HG03442 (cell line): ENCODE measurements at regions not wholly inside any gene's neighbourhood (a gene's known extent, or its start where the extent isn't known, plus 50 kb on each side); places are given as distances from the start of the nearest gene placed in this dataset.

Experiments used
- ATAC-seq: cut with Tn5 transposase; IDR thresholded peaks from one replicate; pipeline ENCODE4 v1.9.1; 2021; ENCODE audit warnings: mild to moderate bottlenecking, moderate library complexity; ENCODE audit not compliant: unreplicated experiment

DNA sequence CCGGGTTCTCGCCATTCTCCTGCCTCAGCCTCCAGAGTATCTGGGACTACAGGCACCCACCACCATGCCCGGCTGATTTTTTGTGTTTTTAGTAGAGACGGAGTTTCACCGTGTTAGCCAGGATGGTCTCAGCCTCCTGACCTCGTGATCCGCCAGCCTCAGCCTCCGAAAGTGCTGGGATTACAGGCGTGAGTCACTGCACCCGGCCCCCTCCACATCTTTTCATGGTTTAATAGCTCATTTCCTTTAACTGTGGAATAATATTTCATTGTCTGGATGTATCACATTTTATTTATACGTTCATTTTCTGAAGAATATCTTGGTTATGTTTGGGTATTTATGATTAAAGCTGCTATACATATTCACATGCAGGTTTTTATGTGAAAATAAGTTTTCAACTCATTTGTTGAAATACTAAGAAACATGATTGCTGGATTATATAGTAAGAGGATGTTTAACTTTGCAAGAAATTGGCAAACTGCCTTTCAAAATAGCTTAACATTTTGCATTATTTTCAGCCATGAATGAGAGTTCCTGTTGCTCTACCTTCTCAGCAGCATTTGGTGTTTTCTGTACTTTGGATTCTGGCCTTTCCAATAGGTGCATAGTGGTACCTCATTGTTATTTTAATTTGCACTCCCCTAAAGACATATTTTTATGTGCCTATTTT lies 591.9 kb downstream of the TECRL start:
- no peak for ATAC-seq

DNA sequence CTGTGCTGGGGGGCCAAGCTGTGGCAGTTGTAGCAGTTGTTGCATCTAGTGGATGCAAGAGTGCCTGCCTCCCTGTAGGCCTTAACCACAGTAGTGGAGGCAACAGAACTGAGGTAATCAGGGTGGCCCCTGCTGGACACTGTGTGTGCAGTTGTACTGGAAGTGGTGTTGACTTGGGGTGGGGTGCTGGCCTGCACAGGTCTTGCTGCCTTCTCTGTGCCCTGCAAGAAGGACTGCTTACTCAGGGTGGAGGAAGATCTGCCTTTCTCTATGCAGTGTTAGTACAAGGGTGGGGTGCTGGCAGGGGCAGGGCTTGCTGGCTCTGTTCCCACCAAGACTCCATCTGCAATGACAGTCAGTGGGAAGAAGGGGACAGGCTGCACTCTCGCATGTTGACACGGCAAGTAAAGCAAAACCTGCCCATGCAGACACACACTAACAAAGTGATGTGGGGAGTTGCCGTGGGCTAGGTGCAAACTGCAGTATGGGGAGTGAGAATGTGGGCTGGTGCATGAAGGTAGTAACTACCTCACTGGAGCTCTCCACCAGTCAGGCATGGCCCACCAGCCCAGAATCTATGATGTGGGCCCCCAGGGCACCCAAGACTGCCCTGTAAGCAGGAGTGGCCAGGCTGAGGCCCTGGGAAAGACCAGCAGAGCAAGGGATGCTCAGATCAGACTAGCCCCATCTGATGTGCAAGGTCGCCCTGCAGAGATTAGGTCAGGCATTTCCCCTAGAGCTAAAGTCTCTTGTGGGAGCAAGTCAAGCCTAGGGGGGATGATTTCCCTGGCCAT lies 594.9 kb downstream of the TECRL start:
- ATAC-seq = no peak

DNA sequence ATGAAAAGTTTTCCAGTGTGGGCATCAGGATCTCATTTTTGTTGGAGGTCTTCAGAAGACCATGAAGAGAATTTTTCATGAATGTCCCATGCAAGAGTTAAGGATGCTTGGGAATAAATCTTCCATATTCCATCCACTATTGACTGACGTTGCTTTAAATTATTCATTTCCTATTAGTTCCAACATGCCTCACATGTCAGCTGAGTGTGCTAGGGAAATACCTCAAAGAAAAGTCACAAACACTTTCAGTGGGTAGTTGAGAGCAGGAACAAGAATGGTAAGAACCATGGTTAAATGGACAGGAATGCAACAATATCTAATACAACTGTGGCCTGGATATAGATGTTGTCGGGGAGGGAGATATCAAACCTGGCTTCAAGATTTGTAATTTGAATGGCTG lies 610.1 kb downstream of the TECRL start:
- no peak for ATAC-seq

DNA sequence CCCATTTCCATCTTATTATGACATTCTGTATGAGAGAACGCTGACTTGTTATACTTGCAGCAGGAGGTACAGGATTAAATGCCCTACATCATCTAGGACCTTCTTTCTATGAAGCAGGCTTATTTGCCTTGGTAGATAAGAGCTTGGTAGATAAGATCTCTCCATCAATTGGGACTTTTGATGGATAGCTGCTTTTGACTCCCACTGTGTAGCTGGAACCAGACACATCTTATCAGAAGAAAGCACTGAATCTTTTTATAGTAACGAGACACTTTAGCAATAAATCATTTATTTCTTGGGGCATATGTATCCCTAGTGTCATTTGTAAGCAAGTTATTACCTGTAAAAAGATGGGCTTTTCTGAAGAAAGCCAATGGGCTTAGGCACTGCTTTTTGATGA lies 613.9 kb downstream of the TECRL start:
- no peak for ATAC-seq

DNA sequence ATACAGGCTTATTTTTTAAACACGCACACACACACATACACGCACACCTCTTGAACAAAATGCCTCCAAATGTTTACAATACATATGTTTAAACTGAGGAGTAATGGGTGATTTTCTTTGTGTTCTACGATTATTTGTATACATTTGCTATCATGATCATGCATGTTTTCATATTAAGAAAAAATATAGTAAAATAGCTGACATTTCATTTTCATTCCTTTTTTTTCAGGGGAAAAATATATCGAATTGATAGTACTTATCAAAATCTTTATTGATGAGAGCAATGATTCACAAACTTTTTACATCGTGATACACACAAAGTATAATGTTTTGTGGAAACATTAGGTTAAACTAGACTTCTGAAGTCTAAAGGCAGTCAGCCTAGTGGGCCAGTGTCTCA lies 618.9 kb downstream of the TECRL start:
- no peak for ATAC-seq

DNA sequence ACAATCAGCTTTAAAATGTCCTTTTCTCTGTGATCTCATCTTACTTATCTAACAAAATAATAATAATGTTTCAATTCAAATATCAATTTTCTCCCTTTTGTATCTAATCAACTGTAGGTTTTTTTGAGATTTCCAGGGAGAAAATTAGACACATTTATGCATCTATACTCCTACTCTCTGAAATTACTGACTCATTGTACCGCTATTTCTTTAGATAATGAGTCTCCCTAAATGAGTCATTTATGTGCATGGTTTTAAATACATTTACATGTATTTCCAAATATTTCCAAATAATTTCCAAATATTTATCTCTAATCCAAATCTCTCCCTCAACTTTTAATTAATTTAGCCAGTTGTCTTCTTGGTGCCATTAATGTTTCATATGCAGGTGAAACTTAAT lies 621.0 kb downstream of the TECRL start:
- ATAC-seq = no peak

DNA sequence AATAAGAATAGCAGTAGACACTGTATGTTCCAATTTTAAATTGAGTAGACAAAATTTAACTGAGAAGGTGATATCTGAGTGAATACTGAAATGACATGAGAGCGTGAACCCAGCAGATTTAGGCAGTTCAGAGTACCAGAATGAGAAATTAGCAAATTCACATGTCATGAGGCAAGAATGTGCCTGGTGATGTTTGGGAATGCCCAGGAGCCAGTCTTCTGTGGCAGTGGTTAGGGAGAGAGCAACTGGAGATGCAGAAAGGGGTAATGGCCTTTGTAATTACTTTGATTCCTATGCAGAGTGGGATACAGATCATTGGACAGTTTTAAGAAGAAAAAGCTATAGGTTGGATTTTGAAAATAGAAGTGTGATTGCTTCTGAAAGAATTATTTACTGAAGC lies 621.9 kb downstream of the TECRL start:
- ATAC-seq = no peak

DNA sequence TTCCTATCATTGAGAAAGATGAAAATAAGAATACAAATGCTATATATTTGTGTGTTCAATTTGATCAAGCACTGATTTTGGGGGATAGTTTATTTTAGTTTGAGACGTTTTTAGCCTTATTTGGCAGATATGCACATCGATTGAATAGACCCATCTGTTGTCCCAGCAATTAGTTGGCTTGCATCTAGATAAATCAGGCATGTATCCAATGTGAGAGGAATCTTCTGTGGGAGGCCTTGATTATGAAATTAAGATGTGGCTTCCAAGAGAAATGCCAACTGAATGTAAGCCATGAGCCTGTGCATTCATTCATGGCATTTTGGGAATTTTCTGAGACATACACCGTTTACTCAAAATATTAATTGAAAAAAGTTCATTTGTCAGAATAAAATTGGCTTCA lies 623.1 kb downstream of the TECRL start:
- ATAC-seq = no peak

DNA sequence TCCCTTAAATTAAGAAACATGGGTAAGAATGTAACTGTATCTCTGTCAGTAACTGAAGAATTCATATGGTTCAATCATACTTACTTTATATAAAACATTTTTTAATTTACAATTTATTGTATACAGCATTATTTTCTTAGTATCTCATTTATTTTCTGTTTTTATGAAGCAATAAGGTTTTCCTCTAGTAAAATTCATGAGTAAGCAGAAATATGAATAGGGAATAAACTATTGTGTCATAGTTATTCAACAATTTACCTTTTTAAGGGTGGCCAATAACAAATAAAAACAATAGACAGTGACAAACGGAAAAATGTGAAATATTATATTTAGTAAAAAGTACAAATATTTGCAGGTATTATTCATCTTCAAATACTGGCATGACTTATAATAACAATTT lies 624.4 kb downstream of the TECRL start:
- ATAC-seq = no peak

DNA sequence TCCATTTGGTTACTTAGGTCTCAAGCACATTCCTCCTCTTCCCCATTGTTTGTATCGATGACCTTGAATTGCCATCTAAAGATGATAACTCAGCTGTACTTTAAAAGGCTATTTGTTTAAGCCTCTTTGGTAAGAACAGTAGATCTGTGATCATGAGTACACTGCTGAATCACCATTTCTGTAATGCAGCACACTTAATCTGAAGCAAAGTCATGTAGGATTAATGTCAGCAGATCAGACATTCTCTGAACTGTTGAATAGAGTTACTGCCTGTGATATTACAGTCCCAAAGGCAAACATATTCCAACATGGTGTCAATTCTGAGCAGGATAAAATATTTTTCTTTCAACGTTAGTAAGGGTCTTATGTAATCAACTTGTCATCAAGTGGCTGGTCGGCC lies 631.6 kb downstream of the TECRL start:
- no peak for ATAC-seq

DNA sequence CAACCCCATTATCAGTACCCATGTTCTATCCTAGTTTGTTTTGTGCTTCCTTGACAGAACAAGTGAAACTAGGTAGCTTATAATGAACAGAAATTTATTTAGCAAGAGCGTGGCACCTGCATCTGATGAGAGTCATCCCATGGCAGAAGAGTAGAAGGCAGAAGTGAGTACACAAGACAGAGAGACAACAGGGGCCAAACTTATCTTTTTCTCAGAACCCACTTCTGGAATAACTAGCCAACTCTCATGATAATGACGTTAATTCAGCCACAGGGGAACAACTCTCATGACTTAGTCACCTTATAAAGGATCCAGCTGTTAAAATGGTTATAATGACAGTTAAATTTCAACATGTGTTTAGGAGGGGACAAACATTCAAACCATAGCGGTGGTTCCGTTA lies 644.9 kb downstream of the TECRL start:
- ATAC-seq = no peak

DNA sequence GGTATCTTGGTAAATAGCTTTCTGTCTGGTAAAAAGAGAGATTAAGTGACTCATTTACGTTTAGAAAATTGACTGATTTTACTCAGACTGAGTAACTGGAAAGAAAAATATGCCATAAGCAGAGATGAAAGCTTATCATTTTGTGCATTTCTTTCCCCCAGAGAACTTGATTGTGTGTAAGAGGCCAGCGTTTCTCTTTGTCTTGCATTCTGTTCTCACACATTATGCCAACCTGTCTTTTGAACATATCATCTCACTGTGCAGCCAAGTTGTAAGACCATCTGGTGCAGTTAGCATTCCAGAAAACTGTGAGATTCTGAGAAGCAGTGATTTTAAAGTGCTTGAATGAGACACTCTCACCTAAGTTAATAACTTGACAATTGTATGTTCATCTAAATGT lies 651.3 kb downstream of the TECRL start:
- no peak for ATAC-seq

DNA sequence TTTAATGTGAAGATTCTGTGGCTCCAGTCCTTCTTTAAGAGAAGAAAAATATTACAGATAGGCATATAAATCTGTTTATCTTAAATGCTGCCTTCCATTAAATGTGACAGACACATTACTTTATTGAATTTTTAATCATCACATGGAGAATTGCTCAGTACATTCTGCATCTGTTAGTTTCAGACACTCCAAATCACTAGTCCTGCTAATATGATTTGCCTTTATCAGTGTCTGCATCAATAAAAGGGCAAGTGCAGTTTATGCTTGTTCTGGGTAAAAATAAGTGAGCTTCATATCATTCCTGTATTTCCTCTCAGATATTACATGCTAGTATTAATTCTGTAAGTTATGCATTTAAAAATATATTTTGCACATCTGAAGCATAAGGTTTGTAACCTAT lies 666.4 kb downstream of the TECRL start:
- no peak for ATAC-seq

DNA sequence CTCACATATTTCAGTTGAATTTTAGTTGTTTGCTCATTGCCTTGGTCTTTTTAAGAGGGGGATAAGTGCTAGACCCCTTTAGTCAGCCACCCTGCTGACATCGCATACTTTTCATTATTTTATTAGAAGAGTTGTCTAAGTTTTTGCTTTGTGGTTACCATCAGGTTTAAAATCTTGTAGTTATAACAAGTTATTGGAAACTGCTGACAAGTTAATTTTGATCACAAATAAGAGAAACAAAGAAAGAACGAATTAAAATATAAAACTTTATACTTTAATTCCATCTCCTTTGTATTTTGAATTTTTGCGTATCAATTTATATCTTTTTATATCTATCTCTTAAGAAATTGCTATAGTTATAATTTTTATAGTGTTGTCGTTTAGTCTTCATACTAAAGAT lies 679.7 kb downstream of the TECRL start:
- no peak for ATAC-seq

DNA sequence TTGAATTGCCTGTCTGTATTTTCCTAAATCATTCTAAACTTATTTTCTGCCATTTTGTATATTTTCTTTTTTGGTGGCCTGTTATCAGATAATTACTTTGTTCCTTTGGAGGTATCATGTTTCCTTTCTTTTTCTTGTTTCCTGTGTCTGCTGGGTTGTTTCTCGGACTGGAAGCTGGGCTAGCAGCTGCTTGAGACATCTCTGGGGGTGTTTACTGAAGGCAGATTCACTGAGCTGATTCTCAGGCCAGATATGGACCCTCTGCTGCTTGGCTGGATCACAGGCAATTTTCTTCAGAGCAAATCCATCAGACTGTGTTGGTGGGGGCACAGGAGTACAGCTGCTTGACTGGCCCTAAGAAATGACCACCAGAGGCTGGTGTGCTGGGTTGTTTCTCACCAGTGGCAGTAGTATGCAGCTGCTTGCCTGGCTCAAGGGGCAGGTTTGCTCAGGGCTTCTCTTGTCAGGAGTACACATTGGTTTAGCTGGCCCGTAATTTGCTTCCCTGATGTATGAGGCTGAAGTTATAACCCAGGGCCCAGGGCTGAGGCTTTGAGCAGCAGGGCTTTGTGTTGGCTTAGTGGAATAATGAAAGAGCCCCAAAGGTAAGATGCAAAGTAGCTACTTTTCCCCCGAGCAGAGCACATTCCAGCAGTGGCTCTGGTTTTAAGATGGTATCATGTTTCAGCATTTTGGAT lies 680.6 kb downstream of the TECRL start:
- no peak for ATAC-seq

DNA sequence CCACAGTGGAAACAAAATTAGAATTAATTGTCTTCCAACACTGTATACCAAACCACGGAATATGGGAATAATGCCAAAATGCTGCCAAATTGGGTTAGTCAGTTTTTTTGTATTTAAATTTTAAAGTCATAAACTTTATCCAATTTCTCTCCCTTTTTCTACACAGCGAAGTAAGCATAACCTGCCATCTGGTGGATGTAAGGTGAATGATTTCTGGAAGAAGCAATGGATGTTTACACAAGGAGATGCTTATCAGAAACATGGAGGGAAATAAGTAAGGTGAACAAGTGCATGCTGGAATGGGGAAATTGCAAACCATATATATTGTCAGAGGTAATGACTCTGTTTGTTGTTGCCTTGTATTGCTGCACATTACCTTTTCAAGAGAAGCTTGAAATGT lies 691.9 kb downstream of the TECRL start:
- ATAC-seq = no peak

DNA sequence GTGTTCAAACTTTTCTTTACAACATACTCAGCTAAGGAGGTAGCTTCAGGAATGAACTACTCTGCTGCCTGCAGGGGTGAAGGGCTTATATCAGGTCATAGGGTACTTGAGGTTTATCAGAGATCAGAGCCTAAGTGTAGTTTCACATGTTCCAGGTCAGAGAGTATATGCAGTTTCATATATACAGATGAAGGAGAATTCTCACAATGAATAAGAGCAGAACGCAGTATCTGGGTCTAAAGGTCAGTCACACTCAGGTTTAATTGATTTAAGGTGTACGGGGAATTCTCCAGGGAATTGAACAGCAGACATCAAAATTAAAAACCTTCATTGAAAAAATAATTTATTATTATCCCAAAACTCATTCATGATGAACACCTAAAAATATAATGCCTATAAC lies 700.6 kb downstream of the TECRL start:
- ATAC-seq = no peak

DNA sequence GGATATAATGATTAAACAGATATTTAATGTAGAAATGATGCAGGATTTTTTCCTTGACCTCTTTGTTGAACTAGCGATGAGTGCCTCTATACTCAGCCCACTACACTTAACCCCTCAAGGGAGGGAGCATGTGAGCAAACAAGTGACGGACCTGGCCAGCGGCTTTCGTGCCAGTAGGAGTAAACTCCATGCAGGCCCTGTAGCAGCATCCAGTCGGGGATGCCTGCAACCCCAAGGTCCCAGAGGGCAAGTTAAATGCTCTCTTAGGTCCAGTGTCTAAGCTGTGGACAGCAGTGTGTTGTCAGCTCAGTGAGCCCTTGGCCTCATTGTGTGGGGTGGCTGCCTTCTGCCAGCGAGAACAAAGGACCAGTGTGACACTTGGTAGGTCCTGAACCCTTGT lies 708.7 kb downstream of the TECRL start:
- ATAC-seq = no peak

DNA sequence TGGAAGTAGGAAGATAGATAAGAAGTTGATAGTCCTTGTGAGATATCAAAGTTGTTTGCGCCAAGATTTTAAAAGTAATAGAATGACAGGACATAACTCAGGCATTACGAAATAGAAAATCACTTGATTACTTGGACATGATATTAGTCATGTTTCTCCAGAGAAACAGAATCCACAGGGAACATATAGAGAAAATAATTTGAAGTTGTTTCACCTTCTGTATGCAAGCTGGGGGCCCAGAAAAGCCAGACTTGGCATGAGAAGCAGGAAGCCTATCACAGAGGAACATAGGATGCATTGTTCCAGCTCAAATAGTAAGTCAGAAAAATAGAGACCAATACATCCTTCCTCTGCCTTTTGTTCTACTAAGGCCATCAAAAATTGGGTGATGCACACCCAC lies 715.9 kb downstream of the TECRL start:
- no peak for ATAC-seq

DNA sequence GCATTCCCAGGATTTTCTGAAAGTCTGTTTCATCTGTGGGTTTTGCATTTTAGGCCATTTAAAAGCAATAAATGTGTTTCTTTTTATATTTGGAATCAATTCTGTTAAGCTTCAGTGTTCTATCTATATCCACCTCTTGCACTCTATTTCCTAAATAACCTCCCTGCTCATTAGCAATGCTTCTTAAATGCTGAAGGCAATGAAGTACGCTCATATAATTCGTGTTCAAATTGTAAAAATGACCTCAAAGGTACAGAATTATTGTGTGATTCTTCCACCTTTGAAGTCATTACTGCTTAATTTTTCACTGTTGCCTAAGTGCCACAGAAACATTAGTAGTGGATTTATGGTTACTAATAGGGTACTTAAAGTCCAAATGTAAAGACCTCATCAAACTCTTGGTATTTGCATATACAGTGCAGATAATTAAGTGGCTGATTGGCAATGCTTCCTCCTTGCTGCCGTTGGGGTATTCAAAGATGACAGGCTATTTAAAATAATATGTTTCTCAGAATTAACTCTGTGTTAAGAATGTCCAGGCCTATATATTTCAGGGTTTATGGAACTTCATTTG lies 730.8 kb downstream of the TECRL start:
- ATAC-seq = no peak

DNA sequence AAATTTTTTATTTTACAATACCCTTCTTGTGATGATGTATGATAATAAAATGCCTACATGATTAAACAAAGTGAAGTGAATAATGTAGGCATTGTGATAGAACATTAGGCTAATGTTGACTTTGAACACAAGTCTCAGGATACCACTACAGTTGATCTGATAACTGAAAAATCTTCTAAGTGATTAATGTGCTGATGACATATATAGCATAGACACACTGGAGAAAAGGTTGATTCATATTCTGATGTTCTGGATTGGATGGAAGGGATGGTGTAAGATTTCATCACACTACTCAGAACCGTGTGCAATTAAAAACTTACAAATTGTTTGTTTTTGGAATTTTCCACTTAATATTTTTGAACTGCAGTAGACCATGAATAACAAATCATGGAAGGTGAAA lies 738.5 kb downstream of the TECRL start:
- ATAC-seq = no peak

DNA sequence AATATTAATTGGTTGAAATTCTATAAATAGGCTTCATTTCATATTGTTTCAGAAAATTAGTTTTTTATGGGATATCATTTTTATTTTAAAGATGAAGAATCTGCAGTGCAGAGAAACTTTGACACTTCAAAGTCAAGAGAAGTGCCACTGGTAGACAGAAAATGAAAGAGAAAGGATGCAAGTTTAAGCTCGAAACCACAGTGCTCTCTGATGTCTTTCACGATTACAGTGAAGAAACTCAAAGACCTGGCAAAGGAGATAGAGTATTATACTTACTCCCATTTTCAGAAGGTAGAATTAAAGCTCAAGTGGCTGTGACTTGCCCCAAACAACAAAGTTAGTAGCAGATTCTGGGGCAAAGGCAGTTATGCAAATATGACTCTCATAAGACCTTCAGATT lies 745.4 kb downstream of the TECRL start:
- ATAC-seq = no peak
